K562 (cell line): ENCODE measurements at regions not wholly inside any gene's neighbourhood (a gene's known extent, or its start where the extent isn't known, plus 50 kb on each side); places are given as distances from the start of the nearest gene placed in this dataset.

Source experiments
- ATAC-seq: fragments of 200-7000 bp; cut with Tn5 transposase; 3 replicates; pipeline ENCODE4 v1.9.1; 2020; ENCODE audit warnings: moderate library complexity
- BruUV-seq: library from RNA; stranded (reverse); fragments of 400-500 nt; replicated peaks from 2 replicates; lab custom pipeline; 2021; lab: Mats Ljungman, UMichigan
- CTCF ChIA-PET: fragments of 300-600 bp; formaldehyde crosslinking; extraction: SDS; loops from one replicate; lab custom pipeline; 2021; ENCODE audit warnings: low intra/inter-chr PET ratio; lab: Yijun Ruan, JAX
- POLR2A ChIA-PET: fragments of 300-600, 350-650 bp; sonication (Branson Sonifier 250); formaldehyde crosslinking; extraction: SDS; loops from one replicate; lab custom pipeline; 2021; ENCODE audit warnings: antibody characterized with exemption, inconsistent platforms; lab: Yijun Ruan, JAX
- DNase-seq, 4 experiments: peaks; one replicate each; pipeline versions ENCODE4 v3.0.0 to v3.0.0-alpha.2; 2011 to 2018; ENCODE audit warnings: low spot score in 3 of 4, mixed read lengths in 3 of 4; ENCODE audit errors: extremely low read depth in 1 of 4
- FAIRE-seq: peaks from 2 replicates; lab custom pipeline; 2011; peaks lifted over from hg19 to GRCh38; lab: Jason Lieb, UNC
- H2AFZ ChIP-seq: 2 replicates; pipeline ENCODE4 v1.6.0; 2011; ENCODE audit warnings: low read depth, low read length, control low read depth, inconsistent platforms
- H3K27ac ChIP-seq: fragments of 200-600 bp; 3 replicates; pipeline ENCODE4 v1.8.0; 2011; ENCODE audit warnings: low read depth, mild to moderate bottlenecking, control low read depth, inconsistent platforms, low read length, moderate library complexity, mixed read lengths; ENCODE audit errors: extremely low read depth
- H3K27me3 ChIP-seq, 2 experiments: fragments of 300-600 bp in 1 of 2; 2 replicates in 1 of 2; 3 replicates in 1 of 2; pipeline versions ENCODE4 v1.6.0 to v1.8.0; 2011; ENCODE audit warnings: inconsistent platforms in 2 of 2, low read length in 2 of 2, mild to moderate bottlenecking in 1 of 2, mixed read lengths in 1 of 2, moderate library complexity in 1 of 2; ENCODE audit not compliant: control insufficient read depth in 2 of 2, insufficient read depth in 2 of 2
- H3K36me3 ChIP-seq: fragments of 300-600 bp; 3 replicates; pipeline ENCODE4 v1.8.0; 2011; ENCODE audit warnings: mild to moderate bottlenecking, low read length, inconsistent platforms; ENCODE audit not compliant: control insufficient read depth, insufficient read depth
- H3K4me1 ChIP-seq, 2 experiments: fragments of 200-600 bp in 1 of 2; replicated peaks in 1 of 2; 2 replicates in 1 of 2; 3 replicates in 1 of 2; pipeline versions ENCODE4 v1.5.1 to v1.8.0; 2011; ENCODE audit warnings: inconsistent platforms in 2 of 2, low read length in 2 of 2, mild to moderate bottlenecking in 1 of 2, mixed read lengths in 1 of 2, moderate library complexity in 1 of 2; ENCODE audit not compliant: control insufficient read depth in 2 of 2, insufficient read depth in 2 of 2
- H3K4me2 ChIP-seq: 2 replicates; pipeline ENCODE4 v1.6.1; 2011; ENCODE audit warnings: low read length, control low read depth, inconsistent platforms, mixed read lengths; ENCODE audit not compliant: insufficient read depth
- H3K4me3 ChIP-seq: fragments of 200-600 bp; sonication (generic), shearing (Covaris generic); 2 replicates; pipeline ENCODE4 v1.5.1; 2016; ENCODE audit warnings: control low read depth, inconsistent platforms
- H3K79me2 ChIP-seq: fragments of 200-600 bp; 3 replicates; pipeline ENCODE4 v1.8.0; 2011; ENCODE audit warnings: low read length, inconsistent platforms; ENCODE audit not compliant: control insufficient read depth, insufficient read depth
- H3K9ac ChIP-seq, 2 experiments: 2 replicates each; pipeline versions ENCODE4 v1.6.0 to v1.6.1; 2011; ENCODE audit warnings: low read depth in 2 of 2, low read length in 2 of 2, control low read depth in 1 of 2, inconsistent platforms in 1 of 2, mild to moderate bottlenecking in 1 of 2, mixed read lengths in 1 of 2; ENCODE audit not compliant: insufficient read depth in 1 of 2
- H3K9me1 ChIP-seq: one replicate; pipeline ENCODE4 v1.6.0; 2011; ENCODE audit warnings: inconsistent platforms, mild to moderate bottlenecking, low read length, moderate library complexity; ENCODE audit not compliant: control insufficient read depth, insufficient read depth
- H3K9me3 ChIP-seq: replicated peaks from 2 replicates; pipeline ENCODE4 v1.5.1; 2011; ENCODE audit warnings: low read depth, low read length, inconsistent platforms; ENCODE audit not compliant: control insufficient read depth, insufficient read depth
- H4K20me1 ChIP-seq: replicated peaks from 2 replicates; pipeline ENCODE4 v1.6.1; 2011; ENCODE audit warnings: low read length, inconsistent platforms, mixed read lengths; ENCODE audit not compliant: control insufficient read depth, insufficient read depth
- ATF1 ChIP-seq, 2 experiments: fragments of 450-650 bp in 1 of 2; IDR thresholded peaks; 2 replicates each; pipeline ENCODE4 v1.6.1; 2016; ENCODE audit warnings: missing compliant biosample characterization in 1 of 2, missing genetic modification characterization in 1 of 2
- ATF6 ChIP-seq: sonication (generic); formaldehyde crosslinking; IDR thresholded peaks from 2 replicates; pipeline ENCODE4 v1.4.0; 2020; ENCODE audit warnings: mild to moderate bottlenecking, missing genetic modification reagents
- CBFA2T3 ChIP-seq: fragments of 450-650 bp; IDR thresholded peaks from 2 replicates; pipeline ENCODE4 v1.6.1; 2017
- EHMT2 ChIP-seq: fragments of 450-650 bp; IDR thresholded peaks from 2 replicates; pipeline ENCODE4 v1.6.1; 2018; ENCODE audit warnings: antibody characterized with exemption
- ELK3 ChIP-seq: fragments of 450-650 bp; formaldehyde crosslinking; IDR thresholded peaks from 2 replicates; pipeline ENCODE4 v1.4.0; 2020; ENCODE audit warnings: mild to moderate bottlenecking
- HDAC3 ChIP-seq: fragments of 450-650 bp; IDR thresholded peaks from 2 replicates; pipeline ENCODE4 v1.6.1; 2018; ENCODE audit warnings: borderline replicate concordance, mild to moderate bottlenecking, moderate library complexity; ENCODE audit not compliant: partially characterized antibody
- HEY1 ChIP-seq: fragments of 250-450 bp; sonication (Bioruptor Pico); IDR thresholded peaks from 2 replicates; pipeline ENCODE4 v1.5.0; 2020; ENCODE audit warnings: mild to moderate bottlenecking, moderate library complexity, borderline replicate concordance
- HMG20A ChIP-seq: fragments of 450-650 bp; formaldehyde crosslinking; conservative IDR thresholded peaks from 2 replicates; pipeline ENCODE4 v1.4.0; 2020; ENCODE audit warnings: mild to moderate bottlenecking, mixed read lengths
- KAT7 ChIP-seq: sonication (generic); formaldehyde crosslinking; IDR thresholded peaks from 2 replicates; pipeline ENCODE4 v1.8.0; 2022; ENCODE audit warnings: missing genetic modification reagents, mild to moderate bottlenecking, borderline replicate concordance
- KLF1 ChIP-seq: fragments of 450-650 bp; IDR thresholded peaks from 2 replicates; pipeline ENCODE4 v1.6.1; 2016; ENCODE audit warnings: missing genetic modification characterization, missing compliant biosample characterization
- MAZ ChIP-seq, 2 experiments: fragments of 450-650 bp in 1 of 2; sonication (generic) in 1 of 2; formaldehyde crosslinking; IDR thresholded peaks in 1 of 2; conservative IDR thresholded peaks in 1 of 2; 2 replicates each; pipeline versions ENCODE4 v1.4.0 to v1.5.0; 2020; ENCODE audit warnings: mild to moderate bottlenecking in 1 of 2, missing genetic modification reagents in 1 of 2
- NR3C1 ChIP-seq: sonication (generic); formaldehyde crosslinking; IDR thresholded peaks from 2 replicates; pipeline ENCODE4 v1.8.1; 2022; ENCODE audit warnings: missing genetic modification reagents
- PHTF2 ChIP-seq: fragments of 250-450 bp; sonication (Bioruptor Pico); IDR thresholded peaks from 2 replicates; pipeline ENCODE4 v1.5.0; 2021; ENCODE audit warnings: mild to moderate bottlenecking
- RFX1 ChIP-seq: fragments of 450-650 bp; IDR thresholded peaks from 2 replicates; pipeline ENCODE4 v1.6.1; 2016; ENCODE audit warnings: mild to moderate bottlenecking, moderate library complexity
- SIRT6 ChIP-seq: IDR thresholded peaks from one replicate; pipeline ENCODE4 v1.6.1; 2012; ENCODE audit warnings: low read depth, mild to moderate bottlenecking, control low read depth, inconsistent platforms, low read length, moderate library complexity
- SOX6 ChIP-seq: fragments of 450-650 bp; IDR thresholded peaks from 2 replicates; pipeline ENCODE4 v1.6.1; 2014; ENCODE audit warnings: mild to moderate bottlenecking
- TFE3 ChIP-seq: fragments of 450-650 bp; formaldehyde crosslinking; IDR thresholded peaks from 2 replicates; pipeline ENCODE4 v1.4.0; 2020; ENCODE audit warnings: mild to moderate bottlenecking, mixed read lengths
- U2AF2 ChIP-seq: fragments of 200-400 bp; formaldehyde crosslinking; optimal IDR thresholded peaks from 2 replicates; pipeline ENCODE3; 2017; ENCODE audit warnings: low read depth, mild to moderate bottlenecking, low read length
- ZBTB8A ChIP-seq: fragments of 450-650 bp; IDR thresholded peaks from 2 replicates; pipeline ENCODE4 v1.6.1; 2018; ENCODE audit warnings: mild to moderate bottlenecking, moderate library complexity; ENCODE audit not compliant: partially characterized antibody
- ZFP30 ChIP-seq: fragments of 250-450 bp; sonication (Bioruptor Pico); IDR thresholded peaks from 2 replicates; pipeline ENCODE4 v1.8.0; 2022; ENCODE audit warnings: moderate library complexity, mild to moderate bottlenecking, inconsistent platforms, borderline replicate concordance
- ZNF644 ChIP-seq: fragments of 200-800 bp; sonication (Bioruptor generic); IDR thresholded peaks from 2 replicates; pipeline ENCODE4 v1.6.1; 2016; ENCODE audit warnings: low read depth, missing genetic modification characterization, missing compliant biosample characterization
- whole genome bisulfite sequencing: fragments of 100-300 bp; shearing (Covaris generic); methylation state at CpG from one replicate; pipeline ENCODE4 v1.1.6; 2016; ENCODE audit warnings: low coverage, mixed read lengths; ENCODE audit not compliant: insufficient coverage; ENCODE audit errors: missing lambda C conversion rate; 5-methylcytosine and 5-hydroxymethylcytosine counted together
- in situ Hi-C: fragments of 300-500 bp; cut with MboI; formaldehyde crosslinking; loops from 4 replicates; pipeline ENCODE4 v1.15.0; 2018; ENCODE audit warnings: inconsistent platforms, mixed read lengths
- intact Hi-C: fragments of 100-400 bp; cut with micrococcal nuclease; formaldehyde crosslinking; loops from 2 replicates; pipeline ENCODE4 v1.14.2; 2022

- TF ChIP-seq ATF6 (no peak), SIRT6 (no peak), KAT7 (CRISPR knock-in tag) (no peak), ZBTB8A (no peak), CBFA2T3 (no peak), U2AF2 (no peak), HDAC3 (no peak), KLF1 (no peak), SOX6 (no peak)
- TF ChIP-seq, all 486 proteins: peak for 0
These were observed 1040.0 kb downstream of the STPG2 start (continued) for GRCh38 chr4:97103252-97103651.

- Histone ChIP-seq H3K9me1 (no peaks in the 10 kb centered on the region), H3K4me3 (no peak overlapping the region), H3K4me1 (no peaks in the 10 kb centered on the region), H3K4me2 (no peak overlapping the region), H3K27ac (no peak overlapping the region), H4K20me1 (no peaks in the 10 kb centered on the region), H3K36me3 (no peaks in the 10 kb centered on the region), H3K9me3 (no peaks in the 10 kb centered on the region), H3K9ac (no peak overlapping the region), H3K79me2 (no peaks in the 10 kb centered on the region), H2AFZ (no peak overlapping the region), H3K27me3 (no peaks in the 10 kb centered on the region)
- ChIA-PET POLR2A (no interaction called here), CTCF (no interaction called here)
- no peak for DNase-seq
- no peak for ATAC-seq
- BruUV-seq: no TSS peak
- in situ Hi-C loops (no loop called here), intact Hi-C loops (no loop called here)
- no peak for FAIRE-seq
- WGBS: 3% methylated on average over 2 of the region's 2 CpGs
- TF ChIP-seq MAZ (CRISPR knock-in tag; conservative IDR thresholded peaks at IDR 0.05 in 1 of 2, IDR thresholded peaks at IDR 0.05 in 1 of 2) (no peak), ELK3 (CRISPR knock-in tag) (no peak), EHMT2 (no peak), HMG20A (CRISPR knock-in tag) (no peak), NR3C1 (CRISPR knock-in tag) (no peak), ATF1 (CRISPR knock-in tag; IDR thresholded peaks at IDR 0.05) (no peak), ATF1 (tag; IDR thresholded peaks at IDR 0.05) (no peak), PHTF2 (CRISPR knock-in tag) (no peak), ZFP30 (CRISPR knock-in tag) (no peak), ZNF644 (tag) (no peak), HEY1 (CRISPR knock-in tag) (no peak), TFE3 (CRISPR knock-in tag) (no peak), RFX1 (no peak)
These were observed 1039.3 kb downstream of the STPG2 start for GRCh38 chr4:97104006-97104405.
